GM23338 (cell line): ENCODE measurements at regions not wholly inside any gene's neighbourhood (a gene's known extent, or its start where the extent isn't known, plus 50 kb on each side); places are given as distances from the start of the nearest gene placed in this dataset.

Experiments used
- ATAC-seq: fragments of 200-7000 bp; cut with Tn5 transposase; 3 replicates; pipeline ENCODE4 v1.9.1; 2020
- DNase-seq: peaks from one replicate; pipeline ENCODE4 v3.0.0-alpha.2; 2015; ENCODE audit warnings: low spot score
- H2AFZ ChIP-seq: fragments of 200-600 bp; sonication (generic); 2 replicates; pipeline ENCODE4 v1.8.0; 2016; ENCODE audit warnings: antibody characterized with exemption, mild to moderate bottlenecking, moderate library complexity
- H3F3A ChIP-seq: fragments of 200-600 bp; sonication (generic); replicated peaks from 2 replicates; pipeline ENCODE4 v1.8.0; 2017; ENCODE audit warnings: antibody characterized with exemption, mixed run types, low read depth
- H3K27ac ChIP-seq: fragments of 200-600 bp; sonication (generic); 2 replicates; pipeline ENCODE4 v1.6.1; 2016; ENCODE audit warnings: low read depth
- H3K27me3 ChIP-seq: fragments of 200-600 bp; sonication (generic); 2 replicates; pipeline ENCODE4 v1.8.0; 2016; ENCODE audit warnings: mild to moderate bottlenecking, mixed run types, moderate library complexity; ENCODE audit not compliant: insufficient read depth
- H3K36me3 ChIP-seq: fragments of 200-600 bp; sonication (generic); 2 replicates; pipeline ENCODE4 v1.8.0; 2016; ENCODE audit warnings: mild to moderate bottlenecking; ENCODE audit not compliant: insufficient read depth
- H3K4me1 ChIP-seq: fragments of 200-600 bp; sonication (generic); 2 replicates; pipeline ENCODE4 v1.8.0; 2016; ENCODE audit warnings: mild to moderate bottlenecking, moderate library complexity; ENCODE audit not compliant: insufficient read depth
- H3K4me2 ChIP-seq: fragments of 200-600 bp; sonication (generic); 2 replicates; pipeline ENCODE4 v1.7.1; 2017; ENCODE audit warnings: mixed run types
- H3K4me3 ChIP-seq: fragments of 200-600 bp; sonication (generic); 2 replicates; pipeline ENCODE4 v1.6.1; 2016; ENCODE audit warnings: mixed run types
- H3K79me2 ChIP-seq: fragments of 200-600 bp; sonication (generic); replicated peaks from 2 replicates; pipeline ENCODE4 v1.8.0; 2017; ENCODE audit warnings: mild to moderate bottlenecking; ENCODE audit not compliant: insufficient read depth
- H3K9me2 ChIP-seq: fragments of 200-600 bp; sonication (generic); 2 replicates; pipeline ENCODE4 v1.8.0; 2017; ENCODE audit not compliant: insufficient read depth
- H4K20me1 ChIP-seq: fragments of 200-600 bp; sonication (generic); replicated peaks from 2 replicates; pipeline ENCODE4 v1.8.0; 2017; ENCODE audit warnings: mild to moderate bottlenecking; ENCODE audit not compliant: insufficient read depth
- H3K27ac Mint-ChIP-seq: 2 replicates; pipeline ENCODE4 v1.8.0; 2020; ENCODE audit warnings: inconsistent platforms, mild to moderate bottlenecking, moderate library complexity, mixed read lengths
- H3K27me3 Mint-ChIP-seq: 3 replicates; pipeline ENCODE4 v1.8.0; 2022; ENCODE audit warnings: low read depth, mild to moderate bottlenecking, moderate library complexity, mixed read lengths, inconsistent platforms; ENCODE audit not compliant: insufficient read depth, poor library complexity
- H3K36me3 Mint-ChIP-seq: 3 replicates; pipeline ENCODE4 v1.8.0; 2021; ENCODE audit warnings: low read depth, mild to moderate bottlenecking, inconsistent platforms, moderate library complexity, mixed read lengths
- H3K4me1 Mint-ChIP-seq: 3 replicates; pipeline ENCODE4 v1.8.0; 2020; ENCODE audit warnings: mild to moderate bottlenecking, inconsistent platforms, mixed read lengths
- H3K4me3 Mint-ChIP-seq: 3 replicates; pipeline ENCODE4 v1.8.0; 2021; ENCODE audit warnings: moderate library complexity, mild to moderate bottlenecking, inconsistent platforms, mixed read lengths
- H3K9me3 Mint-ChIP-seq: 3 replicates; pipeline ENCODE4 v1.8.0; 2020; ENCODE audit warnings: moderate library complexity, mild to moderate bottlenecking, inconsistent platforms, mixed read lengths
- EZH2phosphoT487 ChIP-seq: fragments of 200-600 bp; sonication (generic); IDR thresholded peaks from one replicate; pipeline ENCODE4 v1.8.1; 2018; ENCODE audit warnings: antibody characterized with exemption; ENCODE audit not compliant: unreplicated experiment
- NANOG ChIP-seq: IDR thresholded peaks from 2 replicates; pipeline ENCODE4 v1.6.1; 2016; ENCODE audit warnings: antibody characterized with exemption, borderline replicate concordance
- STAT1 ChIP-seq: IDR thresholded peaks from one replicate; pipeline ENCODE4 v1.6.1; 2016; ENCODE audit warnings: antibody characterized with exemption; ENCODE audit not compliant: unreplicated experiment
- ZNF114 ChIP-seq: fragments of 250-450 bp; sonication (Bioruptor Pico); IDR thresholded peaks from 2 replicates; pipeline ENCODE4 v1.5.0; 2020; ENCODE audit warnings: mild to moderate bottlenecking, moderate library complexity
- TF ChIP-seq, protein P1 (sequence below): fragments of 250-450 bp; sonication (Bioruptor Pico); IDR thresholded peaks from 2 replicates; pipeline ENCODE4 v1.5.0; 2020; ENCODE audit warnings: mild to moderate bottlenecking, moderate library complexity
- TF ChIP-seq, protein P2 (sequence below), 2 experiments: fragments of 200-600 bp in 1 of 2; sonication (generic) in 1 of 2; conservative IDR thresholded peaks; 2 replicates each; pipeline versions ENCODE4 v1.5.1 to v1.6.1; 2016 to 2017; ENCODE audit warnings: antibody characterized with exemption in 2 of 2, low read depth in 2 of 2, mild to moderate bottlenecking in 2 of 2, moderate library complexity in 1 of 2
- TF ChIP-seq, protein P3 (sequence below): IDR thresholded peaks from one replicate; pipeline ENCODE4 v1.6.1; 2018; ENCODE audit warnings: antibody characterized with exemption; ENCODE audit not compliant: unreplicated experiment

DNA sequence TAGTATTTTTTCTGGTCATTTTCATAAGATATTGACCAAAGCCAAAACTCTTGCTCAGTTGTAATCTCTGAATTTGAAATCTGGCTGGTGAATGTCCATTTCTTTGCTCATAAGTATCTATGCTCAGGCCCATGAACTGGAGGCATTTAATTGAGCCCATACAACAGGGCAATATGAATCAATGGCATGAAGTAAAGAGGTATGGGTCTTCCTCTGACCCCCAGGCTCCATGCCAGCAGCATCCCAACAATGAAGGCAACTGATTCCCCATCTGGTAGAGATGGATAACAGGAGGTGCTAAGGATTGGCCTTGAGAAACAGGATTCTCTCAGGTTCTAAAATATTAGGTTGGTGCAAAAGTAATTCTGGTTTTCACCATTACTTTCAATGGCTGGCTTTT, 330.8 kb downstream of the LIG4 start:
- no peak overlapping the region for H2AFZ ChIP-seq
- no peaks in the 10 kb centered on the region for H4K20me1 ChIP-seq
- no peak overlapping the region for H3K27ac Mint-ChIP-seq
- no peaks in the 10 kb centered on the region for H3F3A ChIP-seq
- no peak overlapping the region for H3K27ac ChIP-seq
- no peaks in the 10 kb centered on the region for H3K36me3 ChIP-seq
- no peaks in the 10 kb centered on the region for H3K27me3 ChIP-seq
- peaks cover 15% of the 10 kb centered on the region for H3K9me3 Mint-ChIP-seq
- peaks cover 1% of the 10 kb centered on the region; the same call in 1 of the 2 replicates for H3K9me2 ChIP-seq
- no peaks in the 10 kb centered on the region for H3K4me1 Mint-ChIP-seq
- H3K4me2 ChIP-seq: no peak overlapping the region
- peaks cover 1% of the 10 kb centered on the region for H3K27me3 Mint-ChIP-seq
- TF ChIP-seq, protein P1, sequence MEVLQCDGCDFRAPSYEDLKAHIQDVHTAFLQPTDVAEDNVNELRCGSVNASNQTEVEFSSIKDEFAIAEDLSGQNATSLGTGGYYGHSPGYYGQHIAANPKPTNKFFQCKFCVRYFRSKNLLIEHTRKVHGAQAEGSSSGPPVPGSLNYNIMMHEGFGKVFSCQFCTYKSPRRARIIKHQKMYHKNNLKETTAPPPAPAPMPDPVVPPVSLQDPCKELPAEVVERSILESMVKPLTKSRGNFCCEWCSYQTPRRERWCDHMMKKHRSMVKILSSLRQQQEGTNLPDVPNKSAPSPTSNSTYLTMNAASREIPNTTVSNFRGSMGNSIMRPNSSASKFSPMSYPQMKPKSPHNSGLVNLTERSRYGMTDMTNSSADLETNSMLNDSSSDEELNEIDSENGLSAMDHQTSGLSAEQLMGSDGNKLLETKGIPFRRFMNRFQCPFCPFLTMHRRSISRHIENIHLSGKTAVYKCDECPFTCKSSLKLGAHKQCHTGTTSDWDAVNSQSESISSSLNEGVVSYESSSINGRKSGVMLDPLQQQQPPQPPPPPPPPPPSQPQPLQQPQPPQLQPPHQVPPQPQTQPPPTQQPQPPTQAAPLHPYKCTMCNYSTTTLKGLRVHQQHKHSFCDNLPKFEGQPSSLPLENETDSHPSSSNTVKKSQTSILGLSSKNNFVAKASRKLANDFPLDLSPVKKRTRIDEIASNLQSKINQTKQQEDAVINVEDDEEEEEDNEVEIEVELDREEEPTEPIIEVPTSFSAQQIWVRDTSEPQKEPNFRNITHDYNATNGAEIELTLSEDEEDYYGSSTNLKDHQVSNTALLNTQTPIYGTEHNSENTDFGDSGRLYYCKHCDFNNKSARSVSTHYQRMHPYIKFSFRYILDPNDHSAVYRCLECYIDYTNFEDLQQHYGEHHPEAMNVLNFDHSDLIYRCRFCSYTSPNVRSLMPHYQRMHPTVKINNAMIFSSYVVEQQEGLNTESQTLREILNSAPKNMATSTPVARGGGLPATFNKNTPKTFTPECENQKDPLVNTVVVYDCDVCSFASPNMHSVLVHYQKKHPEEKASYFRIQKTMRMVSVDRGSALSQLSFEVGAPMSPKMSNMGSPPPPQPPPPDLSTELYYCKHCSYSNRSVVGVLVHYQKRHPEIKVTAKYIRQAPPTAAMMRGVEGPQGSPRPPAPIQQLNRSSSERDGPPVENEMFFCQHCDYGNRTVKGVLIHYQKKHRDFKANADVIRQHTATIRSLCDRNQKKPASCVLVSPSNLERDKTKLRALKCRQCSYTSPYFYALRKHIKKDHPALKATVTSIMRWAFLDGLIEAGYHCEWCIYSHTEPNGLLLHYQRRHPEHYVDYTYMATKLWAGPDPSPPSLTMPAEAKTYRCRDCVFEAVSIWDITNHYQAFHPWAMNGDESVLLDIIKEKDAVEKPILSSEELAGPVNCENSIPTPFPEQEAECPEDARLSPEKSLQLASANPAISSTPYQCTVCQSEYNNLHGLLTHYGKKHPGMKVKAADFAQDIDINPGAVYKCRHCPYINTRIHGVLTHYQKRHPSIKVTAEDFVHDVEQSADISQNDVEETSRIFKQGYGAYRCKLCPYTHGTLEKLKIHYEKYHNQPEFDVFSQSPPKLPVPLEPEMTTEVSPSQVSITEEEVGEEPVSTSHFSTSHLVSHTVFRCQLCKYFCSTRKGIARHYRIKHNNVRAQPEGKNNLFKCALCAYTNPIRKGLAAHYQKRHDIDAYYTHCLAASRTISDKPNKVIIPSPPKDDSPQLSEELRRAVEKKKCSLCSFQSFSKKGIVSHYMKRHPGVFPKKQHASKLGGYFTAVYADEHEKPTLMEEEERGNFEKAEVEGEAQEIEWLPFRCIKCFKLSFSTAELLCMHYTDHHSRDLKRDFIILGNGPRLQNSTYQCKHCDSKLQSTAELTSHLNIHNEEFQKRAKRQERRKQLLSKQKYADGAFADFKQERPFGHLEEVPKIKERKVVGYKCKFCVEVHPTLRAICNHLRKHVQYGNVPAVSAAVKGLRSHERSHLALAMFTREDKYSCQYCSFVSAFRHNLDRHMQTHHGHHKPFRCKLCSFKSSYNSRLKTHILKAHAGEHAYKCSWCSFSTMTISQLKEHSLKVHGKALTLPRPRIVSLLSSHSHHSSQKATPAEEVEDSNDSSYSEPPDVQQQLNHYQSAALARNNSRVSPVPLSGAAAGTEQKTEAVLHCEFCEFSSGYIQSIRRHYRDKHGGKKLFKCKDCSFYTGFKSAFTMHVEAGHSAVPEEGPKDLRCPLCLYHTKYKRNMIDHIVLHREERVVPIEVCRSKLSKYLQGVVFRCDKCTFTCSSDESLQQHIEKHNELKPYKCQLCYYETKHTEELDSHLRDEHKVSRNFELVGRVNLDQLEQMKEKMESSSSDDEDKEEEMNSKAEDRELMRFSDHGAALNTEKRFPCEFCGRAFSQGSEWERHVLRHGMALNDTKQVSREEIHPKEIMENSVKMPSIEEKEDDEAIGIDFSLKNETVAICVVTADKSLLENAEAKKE: no peak
- TF ChIP-seq ZNF114 (CRISPR knock-in tag) (no peak), STAT1 (no peak), EZH2phosphoT487 (no peak), NANOG (no peak)
- TF ChIP-seq, protein P2, sequence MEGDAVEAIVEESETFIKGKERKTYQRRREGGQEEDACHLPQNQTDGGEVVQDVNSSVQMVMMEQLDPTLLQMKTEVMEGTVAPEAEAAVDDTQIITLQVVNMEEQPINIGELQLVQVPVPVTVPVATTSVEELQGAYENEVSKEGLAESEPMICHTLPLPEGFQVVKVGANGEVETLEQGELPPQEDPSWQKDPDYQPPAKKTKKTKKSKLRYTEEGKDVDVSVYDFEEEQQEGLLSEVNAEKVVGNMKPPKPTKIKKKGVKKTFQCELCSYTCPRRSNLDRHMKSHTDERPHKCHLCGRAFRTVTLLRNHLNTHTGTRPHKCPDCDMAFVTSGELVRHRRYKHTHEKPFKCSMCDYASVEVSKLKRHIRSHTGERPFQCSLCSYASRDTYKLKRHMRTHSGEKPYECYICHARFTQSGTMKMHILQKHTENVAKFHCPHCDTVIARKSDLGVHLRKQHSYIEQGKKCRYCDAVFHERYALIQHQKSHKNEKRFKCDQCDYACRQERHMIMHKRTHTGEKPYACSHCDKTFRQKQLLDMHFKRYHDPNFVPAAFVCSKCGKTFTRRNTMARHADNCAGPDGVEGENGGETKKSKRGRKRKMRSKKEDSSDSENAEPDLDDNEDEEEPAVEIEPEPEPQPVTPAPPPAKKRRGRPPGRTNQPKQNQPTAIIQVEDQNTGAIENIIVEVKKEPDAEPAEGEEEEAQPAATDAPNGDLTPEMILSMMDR (conservative IDR thresholded peaks at IDR 0.05; ENCODE audit: low read depth in 2 of 2): no peak
- TF ChIP-seq, protein P3, sequence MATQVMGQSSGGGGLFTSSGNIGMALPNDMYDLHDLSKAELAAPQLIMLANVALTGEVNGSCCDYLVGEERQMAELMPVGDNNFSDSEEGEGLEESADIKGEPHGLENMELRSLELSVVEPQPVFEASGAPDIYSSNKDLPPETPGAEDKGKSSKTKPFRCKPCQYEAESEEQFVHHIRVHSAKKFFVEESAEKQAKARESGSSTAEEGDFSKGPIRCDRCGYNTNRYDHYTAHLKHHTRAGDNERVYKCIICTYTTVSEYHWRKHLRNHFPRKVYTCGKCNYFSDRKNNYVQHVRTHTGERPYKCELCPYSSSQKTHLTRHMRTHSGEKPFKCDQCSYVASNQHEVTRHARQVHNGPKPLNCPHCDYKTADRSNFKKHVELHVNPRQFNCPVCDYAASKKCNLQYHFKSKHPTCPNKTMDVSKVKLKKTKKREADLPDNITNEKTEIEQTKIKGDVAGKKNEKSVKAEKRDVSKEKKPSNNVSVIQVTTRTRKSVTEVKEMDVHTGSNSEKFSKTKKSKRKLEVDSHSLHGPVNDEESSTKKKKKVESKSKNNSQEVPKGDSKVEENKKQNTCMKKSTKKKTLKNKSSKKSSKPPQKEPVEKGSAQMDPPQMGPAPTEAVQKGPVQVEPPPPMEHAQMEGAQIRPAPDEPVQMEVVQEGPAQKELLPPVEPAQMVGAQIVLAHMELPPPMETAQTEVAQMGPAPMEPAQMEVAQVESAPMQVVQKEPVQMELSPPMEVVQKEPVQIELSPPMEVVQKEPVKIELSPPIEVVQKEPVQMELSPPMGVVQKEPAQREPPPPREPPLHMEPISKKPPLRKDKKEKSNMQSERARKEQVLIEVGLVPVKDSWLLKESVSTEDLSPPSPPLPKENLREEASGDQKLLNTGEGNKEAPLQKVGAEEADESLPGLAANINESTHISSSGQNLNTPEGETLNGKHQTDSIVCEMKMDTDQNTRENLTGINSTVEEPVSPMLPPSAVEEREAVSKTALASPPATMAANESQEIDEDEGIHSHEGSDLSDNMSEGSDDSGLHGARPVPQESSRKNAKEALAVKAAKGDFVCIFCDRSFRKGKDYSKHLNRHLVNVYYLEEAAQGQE: no peak
- peaks cover 5% of the 10 kb centered on the region for H3K36me3 Mint-ChIP-seq
- DNase-seq (no peak), ATAC-seq (no peak)
- H3K79me2 ChIP-seq: no peaks in the 10 kb centered on the region
- H3K4me3 Mint-ChIP-seq: no peak overlapping the region
- H3K4me3 ChIP-seq: no peak overlapping the region
- H3K4me1 ChIP-seq: no peaks in the 10 kb centered on the region
